H1 (cell line): ENCODE measurements at regions not wholly inside any gene's neighbourhood (a gene's known extent, or its start where the extent isn't known, plus 50 kb on each side); places are given as distances from the start of the nearest gene placed in this dataset.

ENCODE experiments used
- CTCF ChIA-PET: fragments of 300-600 bp; sonication (Branson Sonifier 250); formaldehyde crosslinking; loops from one replicate; lab custom pipeline; 2021; ENCODE audit not compliant: partially characterized antibody; lab: Charles Lee
- POLR2A ChIA-PET: fragments of 300-600 bp; sonication (Branson Sonifier 250); formaldehyde crosslinking; loops from one replicate; lab custom pipeline; 2021; ENCODE audit warnings: inconsistent platforms; ENCODE audit not compliant: partially characterized antibody; lab: Charles Lee
- DNase-seq, 2 experiments: peaks; one replicate each; pipeline versions ENCODE4 v3.0.0 to v3.0.0-alpha.2; 2010 to 2022; ENCODE audit warnings: low spot score in 2 of 2, low read depth in 1 of 2, mixed read lengths in 1 of 2
- FAIRE-seq: peaks from 2 replicates; lab custom pipeline; 2011; peaks lifted over from hg19 to GRCh38; lab: Jason Lieb, UNC
- H2AFZ ChIP-seq: 2 replicates; pipeline ENCODE4 v1.8.1; 2012; ENCODE audit warnings: low read length, inconsistent platforms
- H2AK5ac ChIP-seq: 2 replicates; pipeline ENCODE4 v1.6.1; 2013; ENCODE audit warnings: low read depth, low read length
- H2BK120ac ChIP-seq: replicated peaks from 2 replicates; pipeline ENCODE3; 2013; ENCODE audit warnings: low read depth, low read length, inconsistent platforms
- H2BK12ac ChIP-seq: 2 replicates; pipeline ENCODE4 v1.6.1; 2013; ENCODE audit warnings: low read depth, low read length
- H2BK15ac ChIP-seq: 2 replicates; pipeline ENCODE4 v1.6.1; 2013; ENCODE audit warnings: low read length
- H2BK20ac ChIP-seq: 2 replicates; pipeline ENCODE4 v1.6.1; 2013; ENCODE audit warnings: low read length
- H2BK5ac ChIP-seq: 2 replicates; pipeline ENCODE4 v1.6.1; 2013; ENCODE audit warnings: low read depth, low read length
- H3K14ac ChIP-seq: 2 replicates; pipeline ENCODE4 v1.6.1; 2013; ENCODE audit warnings: inconsistent platforms; ENCODE audit not compliant: insufficient read length
- H3K18ac ChIP-seq: 2 replicates; pipeline ENCODE4 v1.6.1; 2013; ENCODE audit warnings: low read length; ENCODE audit errors: extremely low read depth
- H3K23ac ChIP-seq: 2 replicates; pipeline ENCODE4 v1.6.1; 2013; ENCODE audit warnings: inconsistent platforms; ENCODE audit not compliant: insufficient read length
- H3K23me2 ChIP-seq: 2 replicates; pipeline ENCODE4 v1.6.1; 2013; ENCODE audit warnings: low read depth, low read length
- H3K27ac ChIP-seq: 2 replicates; pipeline ENCODE4 v1.6.1; 2011; ENCODE audit warnings: low read depth, low read length, inconsistent platforms
- H3K27me3 ChIP-seq, 4 experiments: replicated peaks in 1 of 4; 1 replicate in 1 of 4; 2 replicates in 3 of 4; pipeline versions ENCODE4 v1.6.1 to v1.8.1; 2011 to 2013; ENCODE audit warnings: low read length in 3 of 4, mild to moderate bottlenecking in 3 of 4, inconsistent platforms in 2 of 4, mixed read lengths in 2 of 4, moderate library complexity in 1 of 4; ENCODE audit not compliant: control insufficient read depth in 3 of 4, insufficient read depth in 3 of 4; ENCODE audit errors: extremely low read depth in 1 of 4
- H3K36me3 ChIP-seq, 4 experiments: 2 replicates each; pipeline versions ENCODE4 v1.6.1 to v1.8.1; 2011 to 2013; ENCODE audit warnings: mild to moderate bottlenecking in 4 of 4, low read length in 3 of 4, moderate library complexity in 2 of 4, control low read depth in 1 of 4, inconsistent platforms in 1 of 4; ENCODE audit not compliant: insufficient read depth in 4 of 4, control insufficient read depth in 2 of 4
- H3K4ac ChIP-seq: replicated peaks from 2 replicates; pipeline ENCODE3; 2013; ENCODE audit warnings: low read length, low read depth, mixed read lengths, inconsistent platforms; ENCODE audit not compliant: insufficient read length
- H3K4me1 ChIP-seq, 4 experiments: replicated peaks in 1 of 4; 1 replicate in 1 of 4; 2 replicates in 3 of 4; pipeline versions ENCODE4 v1.6.1 to v1.8.1; 2011 to 2013; ENCODE audit warnings: low read length in 3 of 4, inconsistent platforms in 2 of 4, mixed read lengths in 1 of 4; ENCODE audit not compliant: insufficient read depth in 4 of 4, control insufficient read depth in 3 of 4
- H3K4me2 ChIP-seq, 2 experiments: 2 replicates each; pipeline versions ENCODE4 v1.6.1 to v1.8.1; 2011 to 2013; ENCODE audit warnings: low read depth in 2 of 2, low read length in 2 of 2, control low read depth in 1 of 2, inconsistent platforms in 1 of 2, mild to moderate bottlenecking in 1 of 2; ENCODE audit not compliant: insufficient read depth in 1 of 2
- H3K4me3 ChIP-seq, 4 experiments: fragments of 200-600, 300-600 bp in 1 of 4; sonication (generic), shearing (Covaris generic), sonication (Bioruptor Twin) in 1 of 4; 2 replicates each; pipeline versions ENCODE4 v1.5.1 to v1.8.1; 2011 to 2016; ENCODE audit warnings: low read length in 4 of 4, low read depth in 3 of 4, control low read depth in 2 of 4, inconsistent platforms in 2 of 4, mild to moderate bottlenecking in 2 of 4, mixed read lengths in 1 of 4, moderate library complexity in 1 of 4; ENCODE audit not compliant: insufficient read depth in 2 of 4; ENCODE audit errors: extremely low read depth in 1 of 4
- H3K56ac ChIP-seq: replicated peaks from 2 replicates; pipeline ENCODE3; 2013; ENCODE audit warnings: low read depth, mild to moderate bottlenecking, mixed read lengths, low read length, inconsistent platforms; ENCODE audit not compliant: insufficient read length
- H3K79me1 ChIP-seq: 2 replicates; pipeline ENCODE4 v1.6.1; 2013; ENCODE audit warnings: low read depth, low read length, control low read depth
- H3K79me2 ChIP-seq, 2 experiments: 2 replicates each; pipeline versions ENCODE4 v1.6.1 to v1.8.1; 2012 to 2013; ENCODE audit warnings: low read length in 2 of 2, mild to moderate bottlenecking in 2 of 2, inconsistent platforms in 1 of 2; ENCODE audit not compliant: insufficient read depth in 2 of 2, control insufficient read depth in 1 of 2
- H3K9ac ChIP-seq, 4 experiments: replicated peaks in 1 of 4; 1 replicate in 1 of 4; 2 replicates in 3 of 4; pipeline versions ENCODE4 v1.6.1 to v1.8.1; 2011 to 2013; ENCODE audit warnings: low read depth in 3 of 4, low read length in 3 of 4, control low read depth in 2 of 4, mild to moderate bottlenecking in 2 of 4, moderate library complexity in 2 of 4, inconsistent platforms in 1 of 4; ENCODE audit errors: extremely low read depth in 1 of 4
- H3K9me3 ChIP-seq, 2 experiments: 2 replicates each; pipeline versions ENCODE4 v1.6.1 to v1.8.1; 2012 to 2013; ENCODE audit warnings: mild to moderate bottlenecking in 2 of 2, moderate library complexity in 2 of 2, control low read depth in 1 of 2, inconsistent platforms in 1 of 2, low read depth in 1 of 2, low read length in 1 of 2, mixed read lengths in 1 of 2; ENCODE audit not compliant: insufficient read depth in 2 of 2
- H4K20me1 ChIP-seq, 2 experiments: replicated peaks in 1 of 2; 2 replicates each; pipeline versions ENCODE3 to v1.8.1; 2011 to 2013; ENCODE audit warnings: inconsistent platforms in 2 of 2, low read length in 2 of 2, mild to moderate bottlenecking in 1 of 2; ENCODE audit not compliant: insufficient read depth in 2 of 2, control insufficient read depth in 1 of 2
- H4K5ac ChIP-seq: 2 replicates; pipeline ENCODE4 v1.6.1; 2013; ENCODE audit warnings: low read length, low read depth, mixed read lengths, inconsistent platforms; ENCODE audit not compliant: insufficient read length
- H4K8ac ChIP-seq: 2 replicates; pipeline ENCODE4 v1.8.0; 2013; ENCODE audit warnings: mild to moderate bottlenecking, moderate library complexity, low read length, inconsistent platforms; ENCODE audit not compliant: insufficient read depth; ENCODE audit errors: extremely low read depth
- H4K91ac ChIP-seq: replicated peaks from 2 replicates; pipeline ENCODE3; 2013; ENCODE audit warnings: low read length, mixed read lengths, inconsistent platforms; ENCODE audit not compliant: insufficient read length
- EZH2 ChIP-seq: fragments of 200-600 bp; sonication (generic); IDR thresholded peaks from 2 replicates; pipeline ENCODE4 v1.7.1; 2012; ENCODE audit warnings: low read depth, mild to moderate bottlenecking, moderate library complexity, low read length, inconsistent platforms; ENCODE audit not compliant: severe bottlenecking
- GABPA ChIP-seq: IDR thresholded peaks from 2 replicates; pipeline ENCODE4 v1.6.1; 2011; ENCODE audit warnings: mild to moderate bottlenecking, low read length, moderate library complexity, borderline replicate concordance; ENCODE audit not compliant: insufficient read depth
- RXRA ChIP-seq: IDR thresholded peaks from 2 replicates; pipeline ENCODE4 v1.6.1; 2011; ENCODE audit warnings: low read depth, mild to moderate bottlenecking, low read length, moderate library complexity; ENCODE audit not compliant: insufficient read depth
- TEAD4 ChIP-seq: IDR thresholded peaks from 2 replicates; pipeline ENCODE4 v1.6.1; 2012; ENCODE audit warnings: low read depth, low read length, inconsistent platforms, mixed read lengths
- ZNF274 ChIP-seq: IDR thresholded peaks from 2 replicates; pipeline ENCODE4 v1.7.0; 2012; ENCODE audit warnings: low read length, borderline replicate concordance; ENCODE audit errors: extremely low read depth
- WGBS, 2 experiments: shearing (Covaris generic) in 1 of 2; methylation state at CpG; one replicate each; pipeline versions ENCODE4 v1.1.6 to v1.1.7; 2013 to 2015; ENCODE audit warnings: low lambda C conversion rate in 2 of 2, mixed read lengths in 2 of 2, inconsistent platforms in 1 of 2, low coverage in 1 of 2, missing lambda C conversion rate in 1 of 2; ENCODE audit not compliant: insufficient replicate concordance in 2 of 2, insufficient coverage in 1 of 2, insufficient read length in 1 of 2; ENCODE audit errors: extremely low coverage in 1 of 2, missing lambda C conversion rate in 1 of 2; 5-methylcytosine and 5-hydroxymethylcytosine counted together

DNA sequence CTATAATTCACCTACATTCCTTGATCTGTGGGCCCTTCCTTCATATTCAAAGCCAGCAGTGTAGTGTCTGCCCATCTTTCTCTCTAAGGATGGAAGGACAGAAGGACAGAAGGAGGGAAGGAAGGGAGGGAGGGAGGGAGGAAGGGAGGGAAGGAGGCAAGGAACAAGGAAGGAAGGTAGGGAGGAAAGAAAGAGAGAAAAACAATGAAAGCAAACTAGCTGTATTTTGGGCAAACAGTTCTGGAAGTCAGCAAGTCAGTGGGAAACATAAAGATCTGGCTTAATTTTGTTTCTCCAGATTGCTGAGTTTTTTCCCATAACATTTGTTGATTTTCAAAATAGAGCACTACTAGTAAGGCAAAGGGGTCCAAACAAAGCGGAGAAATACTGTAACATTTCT, 555.2 kb upstream of the EPHA5 start:
- no peak for TF ChIP-seq GABPA
- TF ChIP-seq ZNF274: no peak
- TF ChIP-seq TEAD4: no peak
- TF ChIP-seq EZH2: no peak
- TF ChIP-seq RXRA: no peak
- TF ChIP-seq, all 59 proteins: peak for 0
- H2BK12ac ChIP-seq: no peak overlapping the region
- H2AK5ac ChIP-seq: no peak overlapping the region
- no peak for FAIRE-seq
- H3K79me2 ChIP-seq: no peaks in the 10 kb centered on the region
- ChIA-PET CTCF (no interaction called here), POLR2A (no interaction called here)
- no peak overlapping the region for H3K27ac ChIP-seq
- no peak overlapping the region for H3K23ac ChIP-seq
- H4K5ac ChIP-seq: no peak overlapping the region
- WGBS, 2 experiments: 95% methylated on average over 1 of the region's 1 CpG; no CpG with 5 or more reads in 1 of the 2 experiments
- DNase-seq: no peak
- H3K4me3 ChIP-seq: no peak overlapping the region
- no peaks in the 10 kb centered on the region for H3K27me3 ChIP-seq
- H3K23me2 ChIP-seq: no peaks in the 10 kb centered on the region
- no peak overlapping the region for H2AFZ ChIP-seq
- H3K9me3 ChIP-seq: no peaks in the 10 kb centered on the region
- no peaks in the 10 kb centered on the region for H3K4me1 ChIP-seq
- no peak overlapping the region for H2BK15ac ChIP-seq
- no peak overlapping the region for H3K18ac ChIP-seq
- no peaks in the 10 kb centered on the region for H3K36me3 ChIP-seq
- no peak overlapping the region for H3K14ac ChIP-seq
- H4K20me1 ChIP-seq: no peaks in the 10 kb centered on the region
- no peak overlapping the region for H3K56ac ChIP-seq
- no peak overlapping the region for H2BK120ac ChIP-seq
- no peak overlapping the region for H3K9ac ChIP-seq
- H4K8ac ChIP-seq: no peak overlapping the region
- no peak overlapping the region for H2BK20ac ChIP-seq
- H3K4ac ChIP-seq: no peak overlapping the region
- no peak overlapping the region for H3K4me2 ChIP-seq
- no peaks in the 10 kb centered on the region for H3K79me1 ChIP-seq
- H4K91ac ChIP-seq: no peak overlapping the region
- no peak overlapping the region for H2BK5ac ChIP-seq
